ENCODE measurements at regions not wholly inside any gene's neighbourhood (a gene's known extent, or its start where the extent isn't known, plus 50 kb on each side); places are given as distances from the start of the nearest gene placed in this dataset.

DNA sequence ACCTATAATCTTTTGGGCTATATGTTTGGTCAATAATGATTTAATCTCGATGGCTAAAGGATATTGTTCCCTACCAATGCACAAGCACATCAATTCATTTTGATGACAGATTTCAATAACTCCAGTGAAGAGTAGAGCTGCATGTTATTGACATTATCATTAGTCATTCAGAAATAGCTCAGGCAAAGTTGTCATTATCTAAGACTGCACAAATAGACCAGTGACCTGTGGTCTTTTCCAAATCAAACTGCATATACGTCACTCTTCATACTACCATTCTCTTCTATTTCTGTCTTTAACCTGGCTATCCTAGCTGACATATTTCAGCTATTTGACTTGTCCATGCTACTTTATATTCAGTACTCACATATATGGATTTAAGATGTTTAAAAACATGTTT, 1050.8 kb downstream of the C4orf33 start:
- Histone ChIP-seq H4K91ac (ENCODE audit: insufficient read depth, low read depth, low read length) (no peak overlapping the region), H3K27ac (ENCODE audit: insufficient read depth, low read length) (no peak overlapping the region), H3K4me2 (ENCODE audit: low read depth, low read length) (no peak overlapping the region), H2BK5ac (ENCODE audit: low read depth, low read length, poor library complexity, severe bottlenecking) (no peak overlapping the region), H3K14ac (replicated peaks; ENCODE audit: low read depth, low read length) (no peak overlapping the region), H3K9ac (ENCODE audit: low read depth, low read length) (no peak overlapping the region), H3K4me1 (ENCODE audit: control insufficient read depth, insufficient read depth, low read length) (no peaks in the 10 kb centered on the region), H4K20me1 (ENCODE audit: insufficient read depth, low read length) (no peaks in the 10 kb centered on the region), H4K5ac (ENCODE audit: low read depth, low read length) (no peak overlapping the region), H2BK15ac (ENCODE audit: low read depth, low read length) (no peak overlapping the region), H4K8ac (ENCODE audit: low read depth in 2 of 2, low read length in 2 of 2) (no peak overlapping the region), H2AK5ac (ENCODE audit: low read depth, low read length) (no peak overlapping the region), H3K27me3 (ENCODE audit: control insufficient read depth, insufficient read depth, low read length) (no peaks in the 10 kb centered on the region), H3K18ac (ENCODE audit: low read depth, low read length) (no peak overlapping the region), H3K4me3 (ENCODE audit: insufficient read depth, low read depth, low read length) (no peak overlapping the region), H3K79me1 (ENCODE audit: low read depth in 1 of 2, low read length in 2 of 2) (no peaks in the 10 kb centered on the region), H3K4ac (ENCODE audit: low read depth, low read length) (no peak overlapping the region), H3K9me1 (ENCODE audit: insufficient read depth, low read length) (no peaks in the 10 kb centered on the region), H2BK120ac (ENCODE audit: low read depth, low read length) (no peak overlapping the region), H3K56ac (ENCODE audit: extremely low read depth, insufficient read depth, low read length) (no peak overlapping the region), H2BK20ac (ENCODE audit: low read depth, low read length) (no peak overlapping the region), H2AFZ (replicated peaks; ENCODE audit: low read length, poor library complexity) (no peak overlapping the region), H2AK9ac (replicated peaks; ENCODE audit: low read depth, low read length, poor library complexity) (no peak overlapping the region), H3K9me3 (ENCODE audit: control insufficient read depth, insufficient read depth, low read length) (peaks cover 3% of the 10 kb centered on the region; the same call in 1 of the 2 replicates), H3K36me3 (ENCODE audit: control insufficient read depth, insufficient read depth, low read length) (no peaks in the 10 kb centered on the region), H3K23ac (ENCODE audit: low read depth, low read length) (no peak overlapping the region)
- intact Hi-C loops (cut with micrococcal nuclease) (no loop called here), in situ Hi-C loops (cut with MboI; ENCODE audit: low sequenced_read_pairs) (no loop called here), dilution Hi-C loops (cut with HindIII; ENCODE audit: low sequenced_read_pairs, unreplicated experiment) (no loop called here)
- DNase-seq: no peak
- no peak for ATAC-seq (ENCODE audit: low read depth)
- TF ChIP-seq MAZ (IDR thresholded peaks at IDR 0.05; ENCODE audit: borderline replicate concordance, low read depth, low read length) (no peak), RAD21 (IDR thresholded peaks at IDR 0.05; ENCODE audit: low read length) (no peak), MAFK (IDR thresholded peaks at IDR 0.05; ENCODE audit: low read depth, low read length) (no peak)
- no TSS peak for BruUV-seq (replicated peaks)
- POLR2A ChIA-PET (ENCODE audit: unreplicated experiment): no interaction called here
- CTCF ChIA-PET: no interaction called here
- WGBS, 2 experiments (ENCODE audit: extremely low coverage in 2 of 2, insufficient read length in 1 of 2): no CpG with 5 or more reads among the region's 2 CpGs

All from IMR-90 (cell line).